KMS-11 (cell line): ENCODE measurements at regions not wholly inside any gene's neighbourhood (a gene's known extent, or its start where the extent isn't known, plus 50 kb on each side); places are given as distances from the start of the nearest gene placed in this dataset.

Experiments
- H2AFZ ChIP-seq: fragments of 200-600 bp; sonication (generic); 2 replicates; pipeline ENCODE4 v1.6.1; 2016; ENCODE audit warnings: antibody characterized with exemption, mixed run types, low read depth
- H3K27ac ChIP-seq: fragments of 200-600 bp; sonication (generic); 2 replicates; pipeline ENCODE4 v1.6.1; 2016; ENCODE audit warnings: mild to moderate bottlenecking, mixed run types
- H3K27me3 ChIP-seq: fragments of 200-600 bp; sonication (generic); 2 replicates; pipeline ENCODE4 v1.6.1; 2017; ENCODE audit warnings: mild to moderate bottlenecking, low read depth, mixed run types, moderate library complexity; ENCODE audit not compliant: insufficient read depth
- H3K36me3 ChIP-seq: fragments of 200-600 bp; sonication (generic); 2 replicates; pipeline ENCODE4 v1.6.1; 2017; ENCODE audit warnings: mild to moderate bottlenecking, mixed run types; ENCODE audit not compliant: insufficient read depth
- H3K4me1 ChIP-seq: fragments of 200-600 bp; sonication (generic); 2 replicates; pipeline ENCODE4 v1.6.1; 2016; ENCODE audit warnings: mild to moderate bottlenecking, low read depth, mixed run types; ENCODE audit not compliant: poor library complexity, severe bottlenecking
- H3K4me2 ChIP-seq: fragments of 200-600 bp; sonication (generic); 2 replicates; pipeline ENCODE4 v1.7.0; 2016; ENCODE audit warnings: mild to moderate bottlenecking, mixed run types
- H3K4me3 ChIP-seq: fragments of 200-600 bp; sonication (generic); IDR thresholded peaks from 2 replicates; pipeline ENCODE4 v1.6.1; 2017; ENCODE audit warnings: low read depth, low read length, mixed read lengths; ENCODE audit not compliant: insufficient read depth
- H3K79me2 ChIP-seq: fragments of 200-600 bp; sonication (generic); 2 replicates; pipeline ENCODE4 v1.6.1; 2016; ENCODE audit warnings: low read depth, mixed run types; ENCODE audit not compliant: insufficient read depth
- H3K9ac ChIP-seq: fragments of 200-600 bp; sonication (generic); 2 replicates; pipeline ENCODE4 v1.6.1; 2016; ENCODE audit warnings: mild to moderate bottlenecking, mixed run types
- H4K20me1 ChIP-seq: fragments of 200-600 bp; sonication (generic); 2 replicates; pipeline ENCODE4 v1.6.1; 2016; ENCODE audit warnings: mild to moderate bottlenecking, mixed run types; ENCODE audit not compliant: insufficient read depth
- TF ChIP-seq, protein P1 (sequence below): fragments of 200-600 bp; sonication (generic); conservative IDR thresholded peaks from 2 replicates; pipeline ENCODE4 v1.6.1; 2017; ENCODE audit warnings: low read depth, mild to moderate bottlenecking, antibody characterized with exemption, low read length, moderate library complexity, mixed read lengths

GRCh38 chr10:3426190-3426845, 253.7 kb upstream of the PITRM1 start:
- Histone ChIP-seq H3K27me3 (no peaks in the 10 kb centered on the region), H3K27ac (no peak overlapping the region), H3K79me2 (no peaks in the 10 kb centered on the region), H4K20me1 (no peaks in the 10 kb centered on the region), H2AFZ (no peak overlapping the region), H3K4me2 (no peak overlapping the region), H3K9ac (no peak overlapping the region), H3K4me3 (no peak overlapping the region), H3K4me1 (no peaks in the 10 kb centered on the region), H3K36me3 (no peaks in the 10 kb centered on the region)
- TF ChIP-seq, protein P1, sequence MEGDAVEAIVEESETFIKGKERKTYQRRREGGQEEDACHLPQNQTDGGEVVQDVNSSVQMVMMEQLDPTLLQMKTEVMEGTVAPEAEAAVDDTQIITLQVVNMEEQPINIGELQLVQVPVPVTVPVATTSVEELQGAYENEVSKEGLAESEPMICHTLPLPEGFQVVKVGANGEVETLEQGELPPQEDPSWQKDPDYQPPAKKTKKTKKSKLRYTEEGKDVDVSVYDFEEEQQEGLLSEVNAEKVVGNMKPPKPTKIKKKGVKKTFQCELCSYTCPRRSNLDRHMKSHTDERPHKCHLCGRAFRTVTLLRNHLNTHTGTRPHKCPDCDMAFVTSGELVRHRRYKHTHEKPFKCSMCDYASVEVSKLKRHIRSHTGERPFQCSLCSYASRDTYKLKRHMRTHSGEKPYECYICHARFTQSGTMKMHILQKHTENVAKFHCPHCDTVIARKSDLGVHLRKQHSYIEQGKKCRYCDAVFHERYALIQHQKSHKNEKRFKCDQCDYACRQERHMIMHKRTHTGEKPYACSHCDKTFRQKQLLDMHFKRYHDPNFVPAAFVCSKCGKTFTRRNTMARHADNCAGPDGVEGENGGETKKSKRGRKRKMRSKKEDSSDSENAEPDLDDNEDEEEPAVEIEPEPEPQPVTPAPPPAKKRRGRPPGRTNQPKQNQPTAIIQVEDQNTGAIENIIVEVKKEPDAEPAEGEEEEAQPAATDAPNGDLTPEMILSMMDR = no peak

DNA sequence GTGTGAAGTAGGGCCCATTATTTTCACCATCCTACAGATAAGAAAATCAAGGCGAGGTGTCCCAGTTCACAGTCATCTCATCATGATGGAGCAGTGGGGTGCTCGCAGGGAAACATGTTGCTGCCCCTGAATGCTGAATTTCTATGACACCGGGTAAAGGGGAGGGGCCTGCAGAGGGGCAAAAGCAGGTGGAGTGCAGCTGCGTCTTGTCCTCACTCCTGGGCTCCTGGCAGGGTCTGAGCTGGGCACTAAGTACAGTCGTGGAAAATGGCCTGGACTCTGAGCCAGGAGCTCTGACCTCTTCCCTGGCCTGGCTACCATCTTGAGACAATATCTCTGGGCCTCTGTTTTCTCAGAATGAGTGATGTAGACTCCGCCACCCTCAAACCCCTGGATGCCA, 253.1 kb upstream of the PITRM1 start:
- no peaks in the 10 kb centered on the region for H3K79me2 ChIP-seq

DNA sequence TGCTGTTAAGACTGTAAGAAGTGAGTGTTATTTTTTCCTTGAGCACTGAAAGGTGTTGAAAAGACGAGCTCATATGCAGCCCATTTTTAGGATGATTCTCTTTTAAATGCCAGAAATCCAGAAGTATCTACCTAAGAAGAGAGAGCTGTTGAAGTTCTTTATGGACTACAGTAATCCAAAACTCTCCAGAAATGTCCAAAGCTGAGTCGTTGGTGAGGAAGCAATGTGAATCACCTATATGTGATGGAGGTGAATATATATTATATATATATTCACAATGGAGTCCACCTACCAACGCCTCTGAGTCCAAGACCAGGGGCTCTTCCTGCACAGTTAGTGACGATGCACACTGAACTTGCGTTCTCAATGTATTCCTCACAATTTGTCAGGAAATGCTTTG, 252.7 kb upstream of the PITRM1 start:
- Histone ChIP-seq H3K27ac (no peak overlapping the region), H2AFZ (no peak overlapping the region), H3K27me3 (no peaks in the 10 kb centered on the region), H3K4me1 (no peaks in the 10 kb centered on the region), H3K36me3 (no peaks in the 10 kb centered on the region), H4K20me1 (no peaks in the 10 kb centered on the region), H3K4me3 (no peak overlapping the region), H3K4me2 (no peak overlapping the region), H3K9ac (no peak overlapping the region), H3K79me2 (no peaks in the 10 kb centered on the region)
- TF ChIP-seq, protein P1 = no peak

More for the DNA sequence above, 253.1 kb upstream of the PITRM1 start:
- no peak overlapping the region for H3K4me3 ChIP-seq
- H3K4me2 ChIP-seq = no peak overlapping the region
- no peaks in the 10 kb centered on the region for H3K4me1 ChIP-seq
- H3K9ac ChIP-seq = no peak overlapping the region
- TF ChIP-seq, protein P1 = no peak
- H3K27me3 ChIP-seq = no peaks in the 10 kb centered on the region
- no peaks in the 10 kb centered on the region for H4K20me1 ChIP-seq
- H3K27ac ChIP-seq = no peak overlapping the region
- no peaks in the 10 kb centered on the region for H3K36me3 ChIP-seq
- no peak overlapping the region for H2AFZ ChIP-seq

GRCh38 chr10:3424111-3424851, 251.7 kb upstream of the PITRM1 start:
- Histone ChIP-seq H2AFZ (no peak overlapping the region), H3K36me3 (no peaks in the 10 kb centered on the region), H3K79me2 (no peaks in the 10 kb centered on the region), H3K4me2 (no peak overlapping the region), H3K27me3 (no peaks in the 10 kb centered on the region), H4K20me1 (no peaks in the 10 kb centered on the region), H3K9ac (no peak overlapping the region), H3K27ac (no peak overlapping the region), H3K4me3 (no peak overlapping the region), H3K4me1 (no peaks in the 10 kb centered on the region)
- TF ChIP-seq, protein P1 = no peak
